GM12874 (cell line): ENCODE measurements at regions not wholly inside any gene's neighbourhood (a gene's known extent, or its start where the extent isn't known, plus 50 kb on each side); places are given as distances from the start of the nearest gene placed in this dataset.

Source experiments
- CTCF ChIP-seq: IDR thresholded peaks from 2 replicates; pipeline ENCODE4 v1.5.1; 2011; ENCODE audit warnings: low read depth, mild to moderate bottlenecking, control low read depth, low read length, moderate library complexity; ENCODE audit not compliant: insufficient read depth

- no peak for TF ChIP-seq CTCF
These were observed 53.8 kb upstream of the CADM2 start for GRCh38 chr3:84904816-84905555.

- no peak for TF ChIP-seq CTCF
These were observed 53.3 kb upstream of the CADM2 start for GRCh38 chr3:84905556-84905920.

GRCh38 chr3:84906065-84906464 is 52.7 kb upstream of the CADM2 start:
- TF ChIP-seq CTCF, result no peak
